ENCODE measurements at regions not wholly inside any gene's neighbourhood (a gene's known extent, or its start where the extent isn't known, plus 50 kb on each side); places are given as distances from the start of the nearest gene placed in this dataset.
"Not testable (repeated sequence)": the region's sequence is repeated elsewhere in the genome, so short reads cannot be mapped to it uniquely, and the experiment has no call there.

GRCh38 chr9:101821450-101821849, 83.0 kb upstream of the GRIN3A start:
- not testable (repeated sequence) for TF ChIP-seq SUZ12 (IDR thresholded peaks at IDR 0.05; ENCODE audit: extremely low read depth, insufficient read depth, insufficient read length); YY1 (IDR thresholded peaks at IDR 0.05; ENCODE audit: insufficient read depth, insufficient read length)

Data from NT2/D1 (cell line).